ENCODE measurements at regions not wholly inside any gene's neighbourhood (a gene's known extent, or its start where the extent isn't known, plus 50 kb on each side); places are given as distances from the start of the nearest gene placed in this dataset.
"Not testable (repeated sequence)": the region's sequence is repeated elsewhere in the genome, so short reads cannot be mapped to it uniquely, and the experiment has no call there.

GRCh38 chr2:215535125-215535668 is 99.3 kb upstream of the FN1 start (continued):
- no peak for TF ChIP-seq CEBPB (IDR thresholded peaks at IDR 0.05; ENCODE audit: borderline replicate concordance in 1 of 2, low read depth in 2 of 2, low read length in 2 of 2)
- TF ChIP-seq REST (IDR thresholded peaks at IDR 0.05; ENCODE audit: low read depth, low read length): no peak
- TF ChIP-seq USF1 (IDR thresholded peaks at IDR 0.05; ENCODE audit: borderline replicate concordance, extremely low read length, insufficient read depth, low read depth, low read length): no peak
- TF ChIP-seq ZBED1 (IDR thresholded peaks at IDR 0.05; ENCODE audit: borderline replicate concordance): no peak
- TF ChIP-seq BCL11A (IDR thresholded peaks at IDR 0.05; ENCODE audit: low read depth, low read length): no peak
- no peak for TF ChIP-seq SUZ12 (IDR thresholded peaks at IDR 0.05; ENCODE audit: unreplicated experiment)
- no peak for TF ChIP-seq WRNIP1 (IDR thresholded peaks at IDR 0.05; ENCODE audit: borderline replicate concordance, low read depth, low read length)
- no peak for TF ChIP-seq ATF2 (IDR thresholded peaks at IDR 0.05; ENCODE audit: low read length)
- TF ChIP-seq CHD2 (IDR thresholded peaks at IDR 0.05; ENCODE audit: borderline replicate concordance, low read depth, low read length): no peak

GRCh38 chr2:215533716-215534115 is 97.8 kb upstream of the FN1 start:
- CTCF ChIA-PET: interaction anchor here (0.6 to 0.9 kb wide), 2 partner anchors 11 to 304 kb away, joined by 3 read pairs; no protein-coding TSS in a partner anchor
- not testable (repeated sequence) for BruUV-seq (replicated peaks)

More at GRCh38 chr2:215533716-215534115, 97.8 kb upstream of the FN1 start:
- SMC1A ChIA-PET (ENCODE audit: uncharacterized antibody, unreplicated experiment); H3K27ac ChIP-seq (ENCODE audit: control insufficient read depth, insufficient read depth); H3K9me3 ChIP-seq (replicated peaks; ENCODE audit: control insufficient read depth, insufficient read depth, low read length); H2AFZ ChIP-seq (ENCODE audit: control insufficient read depth, low read depth, low read length); POLR2A ChIA-PET; H3K4me3 ChIP-seq; H3K4me2 ChIP-seq (ENCODE audit: control insufficient read depth, insufficient read depth); H3K9ac ChIP-seq (ENCODE audit: control insufficient read depth, insufficient read depth, low read length); DNase-seq (ENCODE audit: low read depth, low spot score); H3K27me3 ChIP-seq (replicated peaks in 1 of 2; ENCODE audit: control insufficient read depth in 2 of 2, insufficient read depth in 2 of 2, low read length in 1 of 2); H3K79me2 ChIP-seq (ENCODE audit: control insufficient read depth, insufficient read depth, low read length); ATAC-seq; FAIRE-seq; intact Hi-C loops (cut with micrococcal nuclease; ENCODE audit: unreplicated experiment); H3K36me3 ChIP-seq (ENCODE audit: control insufficient read depth in 2 of 2, insufficient read depth in 2 of 2, low read length in 1 of 2); H3K4me1 ChIP-seq (ENCODE audit: control insufficient read depth, insufficient read depth, low read length); in situ Hi-C loops (cut with MboI); H4K20me1 ChIP-seq (ENCODE audit: control insufficient read depth, insufficient read depth): not testable (repeated sequence)
- 62% methylated on average over 2 of the region's 2 CpGs for WGBS (ENCODE audit: insufficient coverage, insufficient replicate concordance, low lambda C conversion rate, missing lambda C conversion rate)
- RAD21 ChIA-PET (ENCODE audit: unreplicated experiment): interaction anchor here (0.6 kb wide), 1 partner anchor 205 kb away, joined by 3 read pairs; no protein-coding TSS in a partner anchor
